ENCODE measurements at regions not wholly inside any gene's neighbourhood (a gene's known extent, or its start where the extent isn't known, plus 50 kb on each side); places are given as distances from the start of the nearest gene placed in this dataset.

GRCh38 chr19:30221176-30221575 is 151.0 kb upstream of the ZNF536 start:
- no peak overlapping the region for H3K4me3 ChIP-seq
- TF ChIP-seq, protein P1, sequence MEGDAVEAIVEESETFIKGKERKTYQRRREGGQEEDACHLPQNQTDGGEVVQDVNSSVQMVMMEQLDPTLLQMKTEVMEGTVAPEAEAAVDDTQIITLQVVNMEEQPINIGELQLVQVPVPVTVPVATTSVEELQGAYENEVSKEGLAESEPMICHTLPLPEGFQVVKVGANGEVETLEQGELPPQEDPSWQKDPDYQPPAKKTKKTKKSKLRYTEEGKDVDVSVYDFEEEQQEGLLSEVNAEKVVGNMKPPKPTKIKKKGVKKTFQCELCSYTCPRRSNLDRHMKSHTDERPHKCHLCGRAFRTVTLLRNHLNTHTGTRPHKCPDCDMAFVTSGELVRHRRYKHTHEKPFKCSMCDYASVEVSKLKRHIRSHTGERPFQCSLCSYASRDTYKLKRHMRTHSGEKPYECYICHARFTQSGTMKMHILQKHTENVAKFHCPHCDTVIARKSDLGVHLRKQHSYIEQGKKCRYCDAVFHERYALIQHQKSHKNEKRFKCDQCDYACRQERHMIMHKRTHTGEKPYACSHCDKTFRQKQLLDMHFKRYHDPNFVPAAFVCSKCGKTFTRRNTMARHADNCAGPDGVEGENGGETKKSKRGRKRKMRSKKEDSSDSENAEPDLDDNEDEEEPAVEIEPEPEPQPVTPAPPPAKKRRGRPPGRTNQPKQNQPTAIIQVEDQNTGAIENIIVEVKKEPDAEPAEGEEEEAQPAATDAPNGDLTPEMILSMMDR (IDR thresholded peaks at IDR 0.05; ENCODE audit: borderline replicate concordance): no peak
- intact Hi-C loops (cut with micrococcal nuclease): no loop called here
- H3K27me3 ChIP-seq (ENCODE audit: low read depth): peaks cover 99% of the 10 kb centered on the region
- DNase-seq: no peak
- no peak overlapping the region for H3K27ac ChIP-seq (replicated peaks)
- peaks cover 19% of the 10 kb centered on the region for H3K4me1 ChIP-seq
- no peaks in the 10 kb centered on the region for H3K36me3 ChIP-seq
- no peaks in the 10 kb centered on the region for H3K9me3 ChIP-seq (replicated peaks)

DNA sequence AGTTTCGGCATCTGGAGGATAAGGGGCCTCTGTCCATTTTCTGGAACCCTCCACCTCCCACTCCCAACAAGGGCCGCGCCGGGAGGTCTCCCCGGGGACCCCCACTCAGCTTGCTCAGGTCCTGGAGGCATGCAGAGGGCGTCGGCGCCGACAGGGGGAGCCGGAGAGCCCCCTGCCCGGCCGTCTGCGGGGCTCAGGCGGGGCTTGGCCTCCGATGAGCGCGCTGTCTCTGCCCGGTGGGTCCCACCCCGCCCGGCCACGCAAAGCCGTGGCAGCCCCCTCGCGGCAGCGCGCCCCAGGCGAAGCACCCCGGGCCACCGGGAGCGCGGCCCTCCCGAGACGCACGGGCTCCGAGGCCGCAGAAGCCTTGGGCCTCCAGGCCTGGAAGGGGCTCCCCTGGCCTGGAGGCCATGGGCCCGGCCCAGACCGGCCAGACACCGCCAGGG is 149.7 kb upstream of the ZNF536 start:
- Histone ChIP-seq H3K27me3 (ENCODE audit: low read depth) (peaks cover 100% of the 10 kb centered on the region), H3K27ac (replicated peaks) (no peak overlapping the region), H3K4me3 (peak overlapping the region; percentile 50), H3K4me1 (peaks cover 32% of the 10 kb centered on the region), H3K36me3 (no peaks in the 10 kb centered on the region), H3K9me3 (replicated peaks) (no peaks in the 10 kb centered on the region)
- TF ChIP-seq, protein P1 (IDR thresholded peaks at IDR 0.05; ENCODE audit: borderline replicate concordance): peak; percentile 80
- DNase-seq: no peak
- intact Hi-C loops (cut with micrococcal nuclease): no loop called here

- H3K4me3 ChIP-seq: peak overlapping the region; percentile 50
- DNase-seq: no peak
- intact Hi-C loops (cut with micrococcal nuclease): no loop called here
Observed at GRCh38 chr19:30222992-30223865, 149.0 kb upstream of the ZNF536 start.

GRCh38 chr19:30223866-30224688 is 148.1 kb upstream of the ZNF536 start:
- TF ChIP-seq, protein P1 (IDR thresholded peaks at IDR 0.05; ENCODE audit: borderline replicate concordance): no peak
- Histone ChIP-seq H3K4me3 (peak overlapping the region; percentile 71), H3K27ac (replicated peaks) (no peak overlapping the region), H3K36me3 (no peaks in the 10 kb centered on the region), H3K27me3 (ENCODE audit: low read depth) (peaks cover 100% of the 10 kb centered on the region), H3K9me3 (replicated peaks) (no peaks in the 10 kb centered on the region), H3K4me1 (peaks cover 45% of the 10 kb centered on the region)
- no peak for DNase-seq
- intact Hi-C loops (cut with micrococcal nuclease): no loop called here

More at GRCh38 chr19:30222992-30223865, 149.0 kb upstream of the ZNF536 start:
- H3K36me3 ChIP-seq: no peaks in the 10 kb centered on the region
- TF ChIP-seq, protein P1 (IDR thresholded peaks at IDR 0.05; ENCODE audit: borderline replicate concordance): no peak
- peaks cover 100% of the 10 kb centered on the region for H3K27me3 ChIP-seq (ENCODE audit: low read depth)
- no peak overlapping the region for H3K27ac ChIP-seq (replicated peaks)
- H3K9me3 ChIP-seq (replicated peaks): no peaks in the 10 kb centered on the region
- H3K4me1 ChIP-seq: peaks cover 38% of the 10 kb centered on the region

DNA sequence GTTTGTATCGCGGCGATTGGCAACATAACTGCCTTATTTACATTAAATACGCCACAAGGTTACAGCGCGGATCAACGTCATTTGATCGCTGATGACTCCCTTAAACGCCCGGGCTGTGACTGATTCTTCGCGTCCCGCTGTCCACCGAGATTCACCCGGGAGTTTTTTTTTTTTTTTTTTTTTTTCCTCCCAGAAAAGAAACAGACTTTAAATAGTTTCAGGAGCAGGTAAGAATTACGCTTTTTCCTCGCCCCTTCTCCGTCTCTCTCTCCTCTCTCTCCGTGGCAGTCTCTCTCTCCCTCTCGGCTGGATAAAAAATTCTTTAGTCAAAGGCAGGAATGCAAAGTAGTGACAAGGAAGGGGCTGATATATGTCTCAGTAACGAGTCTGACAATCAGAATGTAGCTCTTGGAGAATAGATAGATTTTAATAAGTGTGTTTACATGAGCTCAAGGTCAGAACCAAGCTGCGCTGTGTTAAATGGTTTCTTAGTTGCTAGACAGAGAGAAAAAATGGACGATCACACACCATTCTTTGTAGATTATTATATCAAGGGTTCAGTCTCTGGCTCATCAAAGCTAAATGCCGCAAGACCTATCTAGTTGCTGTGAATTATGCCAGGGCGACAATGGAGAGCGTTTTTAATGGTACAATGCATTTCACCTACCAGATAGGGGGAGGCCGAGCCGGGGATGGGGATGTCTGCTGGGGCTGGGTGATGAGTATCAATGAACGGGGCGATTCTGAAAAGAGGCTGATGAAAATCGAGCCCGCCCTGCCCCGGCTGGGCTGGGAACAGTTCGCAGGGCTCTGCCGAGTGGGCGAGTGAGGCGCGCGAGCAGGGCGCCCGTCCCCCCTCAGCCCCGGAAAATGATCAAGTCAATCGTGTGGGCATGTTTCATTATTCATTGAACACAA is 147.2 kb upstream of the ZNF536 start:
- Histone ChIP-seq H3K4me1 (peaks cover 52% of the 10 kb centered on the region), H3K9me3 (replicated peaks) (no peaks in the 10 kb centered on the region), H3K27ac (replicated peaks) (no peak overlapping the region), H3K4me3 (peak overlapping the region; percentile 71), H3K36me3 (no peaks in the 10 kb centered on the region), H3K27me3 (ENCODE audit: low read depth) (peaks cover 100% of the 10 kb centered on the region)
- intact Hi-C loops (cut with micrococcal nuclease): no loop called here
- DNase-seq: no peak
- TF ChIP-seq, protein P1 (IDR thresholded peaks at IDR 0.05; ENCODE audit: borderline replicate concordance): no peak

Data from left ventricle myocardium inferior (tissue), 1 donor.